ENCODE measurements at regions not wholly inside any gene's neighbourhood (a gene's known extent, or its start where the extent isn't known, plus 50 kb on each side); places are given as distances from the start of the nearest gene placed in this dataset.

DNA sequence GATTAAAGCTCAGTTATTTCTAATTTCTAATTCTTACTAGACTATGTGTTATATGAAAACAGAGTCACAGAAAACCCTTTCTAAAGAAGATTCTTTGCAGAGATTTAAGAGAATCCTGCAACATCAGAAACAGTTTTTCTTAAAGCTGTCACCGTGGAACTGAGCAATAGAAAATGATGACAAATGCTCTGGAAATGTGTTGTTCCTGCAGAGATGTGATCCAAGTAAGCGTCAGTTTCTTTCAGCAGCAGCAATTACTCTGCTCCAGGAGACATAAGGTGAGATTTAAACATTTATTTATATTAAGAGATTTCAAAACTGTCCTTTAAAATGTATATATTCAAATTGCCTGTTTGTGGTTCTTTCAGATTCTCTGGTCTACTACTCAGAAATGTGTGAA lies 350.5 kb upstream of the NETO1 start:
- Mint-ChIP-seq H3K36me3 (no peaks in the 10 kb centered on the region), H3K4me3 (no peak overlapping the region), H3K27me3 (no peaks in the 10 kb centered on the region), H3K9me3 (peaks cover 6% of the 10 kb centered on the region), H3K4me1 (ENCODE audit: unreplicated experiment) (no peaks in the 10 kb centered on the region), H3K27ac (no peak overlapping the region)
- TF ChIP-seq, protein P1, sequence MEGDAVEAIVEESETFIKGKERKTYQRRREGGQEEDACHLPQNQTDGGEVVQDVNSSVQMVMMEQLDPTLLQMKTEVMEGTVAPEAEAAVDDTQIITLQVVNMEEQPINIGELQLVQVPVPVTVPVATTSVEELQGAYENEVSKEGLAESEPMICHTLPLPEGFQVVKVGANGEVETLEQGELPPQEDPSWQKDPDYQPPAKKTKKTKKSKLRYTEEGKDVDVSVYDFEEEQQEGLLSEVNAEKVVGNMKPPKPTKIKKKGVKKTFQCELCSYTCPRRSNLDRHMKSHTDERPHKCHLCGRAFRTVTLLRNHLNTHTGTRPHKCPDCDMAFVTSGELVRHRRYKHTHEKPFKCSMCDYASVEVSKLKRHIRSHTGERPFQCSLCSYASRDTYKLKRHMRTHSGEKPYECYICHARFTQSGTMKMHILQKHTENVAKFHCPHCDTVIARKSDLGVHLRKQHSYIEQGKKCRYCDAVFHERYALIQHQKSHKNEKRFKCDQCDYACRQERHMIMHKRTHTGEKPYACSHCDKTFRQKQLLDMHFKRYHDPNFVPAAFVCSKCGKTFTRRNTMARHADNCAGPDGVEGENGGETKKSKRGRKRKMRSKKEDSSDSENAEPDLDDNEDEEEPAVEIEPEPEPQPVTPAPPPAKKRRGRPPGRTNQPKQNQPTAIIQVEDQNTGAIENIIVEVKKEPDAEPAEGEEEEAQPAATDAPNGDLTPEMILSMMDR (conservative IDR thresholded peaks at IDR 0.05): no peak
- no peak for DNase-seq (ENCODE audit: extremely low spot score, unreplicated experiment)

DNA sequence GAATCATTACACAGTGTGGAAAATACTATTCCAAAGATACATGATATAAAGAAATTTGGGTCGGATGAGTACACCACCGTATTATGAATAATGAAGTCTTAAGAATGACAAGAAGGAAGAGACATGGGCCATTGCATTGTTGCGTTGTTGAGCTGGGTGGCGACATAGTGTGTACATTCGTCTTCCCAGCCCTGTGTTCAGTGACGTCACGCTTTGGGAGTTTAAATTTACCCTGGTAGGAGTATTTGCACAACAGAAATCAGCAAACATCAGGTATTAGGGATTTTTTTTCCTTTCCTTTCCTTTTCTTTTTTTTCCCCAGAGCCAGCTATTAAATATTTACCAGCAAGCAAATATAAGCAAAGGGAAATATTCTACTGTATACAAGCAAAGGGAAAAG lies 347.2 kb upstream of the NETO1 start:
- no peak for DNase-seq (ENCODE audit: extremely low spot score, unreplicated experiment)
- H3K27me3 Mint-ChIP-seq: no peaks in the 10 kb centered on the region
- no peak overlapping the region for H3K4me3 Mint-ChIP-seq
- H3K36me3 Mint-ChIP-seq: no peaks in the 10 kb centered on the region
- H3K27ac Mint-ChIP-seq: no peak overlapping the region
- no peaks in the 10 kb centered on the region for H3K4me1 Mint-ChIP-seq (ENCODE audit: unreplicated experiment)
- no peaks in the 10 kb centered on the region for H3K9me3 Mint-ChIP-seq
- TF ChIP-seq, protein P1 (conservative IDR thresholded peaks at IDR 0.05): no peak

DNA sequence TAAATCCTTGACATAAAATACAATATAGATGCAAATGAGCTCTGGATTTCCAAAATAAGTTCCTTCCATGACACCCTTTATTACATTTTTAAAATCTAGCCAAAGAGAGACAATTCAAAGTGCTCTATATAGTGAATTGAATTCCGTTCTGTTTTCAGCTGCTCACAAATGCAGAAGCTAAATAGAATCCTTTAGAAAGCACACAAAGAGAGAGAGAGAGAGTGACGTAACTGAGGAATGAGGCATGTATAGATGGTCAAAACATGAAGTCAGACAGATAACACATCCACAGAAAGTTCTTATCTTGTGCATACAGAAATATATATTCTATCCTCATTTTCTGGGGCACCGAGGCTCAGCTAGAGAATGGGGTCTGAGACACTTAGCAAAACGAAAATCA lies 344.7 kb upstream of the NETO1 start:
- no peaks in the 10 kb centered on the region for H3K27me3 Mint-ChIP-seq

DNA sequence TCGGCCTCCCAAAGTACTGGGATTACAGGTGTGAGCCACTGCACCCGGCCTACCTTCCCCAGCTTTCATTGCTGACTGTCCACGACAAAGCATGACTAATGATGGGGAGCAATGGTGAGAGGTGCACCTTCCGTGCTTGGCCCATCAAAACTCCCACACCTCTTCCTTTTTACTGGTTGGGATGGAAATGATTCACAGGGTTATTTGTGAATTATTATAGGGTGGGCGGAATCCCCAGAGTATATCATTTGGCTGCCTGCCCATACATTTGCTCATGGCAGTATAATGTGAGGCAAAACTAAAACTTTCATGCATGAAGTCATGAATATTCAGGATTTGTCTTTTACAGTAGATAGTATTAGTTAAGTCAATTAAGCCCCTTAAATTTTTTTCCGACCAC lies 334.2 kb upstream of the NETO1 start:
- H3K9me3 Mint-ChIP-seq: no peaks in the 10 kb centered on the region
- no peak overlapping the region for H3K4me3 Mint-ChIP-seq
- DNase-seq (ENCODE audit: extremely low spot score, unreplicated experiment): no peak
- no peaks in the 10 kb centered on the region for H3K27me3 Mint-ChIP-seq
- H3K27ac Mint-ChIP-seq: no peak overlapping the region
- no peaks in the 10 kb centered on the region for H3K4me1 Mint-ChIP-seq (ENCODE audit: unreplicated experiment)
- H3K36me3 Mint-ChIP-seq: no peaks in the 10 kb centered on the region
- TF ChIP-seq, protein P1 (conservative IDR thresholded peaks at IDR 0.05): no peak

More for the DNA sequence above, 344.7 kb upstream of the NETO1 start:
- DNase-seq (ENCODE audit: extremely low spot score, unreplicated experiment): no peak
- no peaks in the 10 kb centered on the region for H3K36me3 Mint-ChIP-seq
- no peaks in the 10 kb centered on the region for H3K4me1 Mint-ChIP-seq (ENCODE audit: unreplicated experiment)
- H3K27ac Mint-ChIP-seq: no peak overlapping the region
- no peaks in the 10 kb centered on the region for H3K9me3 Mint-ChIP-seq
- TF ChIP-seq, protein P1 (conservative IDR thresholded peaks at IDR 0.05): no peak
- H3K4me3 Mint-ChIP-seq: no peak overlapping the region

DNA sequence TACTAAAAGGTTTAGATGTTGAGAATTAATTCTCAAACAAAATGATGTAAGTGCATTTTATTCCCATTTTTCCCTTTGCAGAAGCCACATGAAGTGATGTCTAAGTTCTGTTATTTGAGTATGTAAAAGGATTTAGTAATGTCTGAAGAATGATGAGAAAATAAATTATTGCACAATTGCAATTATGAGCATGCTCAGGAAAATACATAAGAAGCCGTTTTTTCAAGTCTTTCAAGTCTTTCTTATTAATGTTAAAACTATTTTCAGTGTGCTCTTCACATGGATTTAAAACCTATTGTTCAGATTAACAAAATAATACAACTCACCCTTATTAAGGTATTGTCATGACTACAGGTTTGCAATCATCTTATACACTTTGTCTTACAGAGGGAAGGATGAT lies 331.4 kb upstream of the NETO1 start:
- H3K36me3 Mint-ChIP-seq: no peaks in the 10 kb centered on the region
- no peak overlapping the region for H3K27ac Mint-ChIP-seq
- H3K9me3 Mint-ChIP-seq: no peaks in the 10 kb centered on the region
- no peak for DNase-seq (ENCODE audit: extremely low spot score, unreplicated experiment)
- no peak overlapping the region for H3K4me3 Mint-ChIP-seq
- H3K4me1 Mint-ChIP-seq (ENCODE audit: unreplicated experiment): no peaks in the 10 kb centered on the region
- no peaks in the 10 kb centered on the region for H3K27me3 Mint-ChIP-seq
- TF ChIP-seq, protein P1 (conservative IDR thresholded peaks at IDR 0.05): no peak

DNA sequence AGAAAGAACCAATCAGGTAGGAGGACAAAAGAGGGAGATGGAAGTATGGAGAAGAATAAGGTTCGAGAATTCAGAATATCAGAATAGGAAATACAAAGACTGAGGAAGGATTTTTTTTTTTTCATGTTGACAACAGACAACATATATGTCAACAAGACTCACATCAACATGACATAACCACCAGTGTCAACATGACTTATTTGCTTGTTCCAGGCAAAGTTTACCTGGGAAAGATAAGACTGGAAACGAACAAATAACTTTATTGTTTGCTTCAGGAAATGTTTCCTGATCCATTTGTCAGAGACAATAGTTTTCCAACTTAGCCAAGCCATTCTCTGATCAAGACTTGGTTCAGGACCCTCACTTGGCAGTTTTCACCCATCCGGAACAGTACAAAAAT lies 321.9 kb upstream of the NETO1 start:
- H3K9me3 Mint-ChIP-seq: no peaks in the 10 kb centered on the region
- no peaks in the 10 kb centered on the region for H3K4me1 Mint-ChIP-seq (ENCODE audit: unreplicated experiment)
- no peak overlapping the region for H3K27ac Mint-ChIP-seq
- no peak overlapping the region for H3K4me3 Mint-ChIP-seq
- no peak for DNase-seq (ENCODE audit: extremely low spot score, unreplicated experiment)
- H3K27me3 Mint-ChIP-seq: no peaks in the 10 kb centered on the region
- no peaks in the 10 kb centered on the region for H3K36me3 Mint-ChIP-seq
- TF ChIP-seq, protein P1 (conservative IDR thresholded peaks at IDR 0.05): no peak

Measured in type B pancreatic cell (in vitro differentiated cells).